HEK293 (cell line): ENCODE measurements at regions not wholly inside any gene's neighbourhood (a gene's known extent, or its start where the extent isn't known, plus 50 kb on each side); places are given as distances from the start of the nearest gene placed in this dataset.

Source experiments
- YY1 ChIP-seq: fragments of 450-650 bp; formaldehyde crosslinking; IDR thresholded peaks from 2 replicates; pipeline ENCODE4 v1.5.1; 2018; ENCODE audit warnings: missing biosample characterization, missing genetic modification characterization
- ZBTB10 ChIP-seq: fragments of 450-650 bp; formaldehyde crosslinking; IDR thresholded peaks from 2 replicates; pipeline ENCODE4 v1.5.1; 2016; ENCODE audit warnings: missing biosample characterization, missing genetic modification characterization
- ZFHX2 ChIP-seq: fragments of 450-650 bp; formaldehyde crosslinking; conservative IDR thresholded peaks from 2 replicates; pipeline ENCODE4 v1.5.1; 2016; ENCODE audit warnings: missing biosample characterization, missing genetic modification characterization
- ZNF645 ChIP-seq: fragments of 450-650 bp; formaldehyde crosslinking; IDR thresholded peaks from 2 replicates; pipeline ENCODE4; 2016; ENCODE audit warnings: missing biosample characterization, missing genetic modification characterization
- TF ChIP-seq, protein P1 (sequence below): fragments of 450-650 bp; formaldehyde crosslinking; IDR thresholded peaks from 2 replicates; pipeline ENCODE4 v1.5.1; 2016; ENCODE audit warnings: missing biosample characterization, missing genetic modification characterization
- TF ChIP-seq, protein P2 (sequence below): fragments of 450-650 bp; formaldehyde crosslinking; IDR thresholded peaks from 2 replicates; pipeline ENCODE4 v1.5.1; 2016; ENCODE audit warnings: missing biosample characterization, missing genetic modification characterization
- TF ChIP-seq, protein P3 (sequence below): fragments of 450-650 bp; formaldehyde crosslinking; IDR thresholded peaks from 2 replicates; pipeline ENCODE4 v1.5.1; 2017; ENCODE audit warnings: missing biosample characterization, missing genetic modification characterization
- TF ChIP-seq, protein P4 (sequence below): sonication (generic); formaldehyde crosslinking; IDR thresholded peaks from 2 replicates; pipeline ENCODE4 v1.8.1; 2022; ENCODE audit warnings: mild to moderate bottlenecking, moderate library complexity, missing genetic modification reagents

- TF ChIP-seq, protein P1, sequence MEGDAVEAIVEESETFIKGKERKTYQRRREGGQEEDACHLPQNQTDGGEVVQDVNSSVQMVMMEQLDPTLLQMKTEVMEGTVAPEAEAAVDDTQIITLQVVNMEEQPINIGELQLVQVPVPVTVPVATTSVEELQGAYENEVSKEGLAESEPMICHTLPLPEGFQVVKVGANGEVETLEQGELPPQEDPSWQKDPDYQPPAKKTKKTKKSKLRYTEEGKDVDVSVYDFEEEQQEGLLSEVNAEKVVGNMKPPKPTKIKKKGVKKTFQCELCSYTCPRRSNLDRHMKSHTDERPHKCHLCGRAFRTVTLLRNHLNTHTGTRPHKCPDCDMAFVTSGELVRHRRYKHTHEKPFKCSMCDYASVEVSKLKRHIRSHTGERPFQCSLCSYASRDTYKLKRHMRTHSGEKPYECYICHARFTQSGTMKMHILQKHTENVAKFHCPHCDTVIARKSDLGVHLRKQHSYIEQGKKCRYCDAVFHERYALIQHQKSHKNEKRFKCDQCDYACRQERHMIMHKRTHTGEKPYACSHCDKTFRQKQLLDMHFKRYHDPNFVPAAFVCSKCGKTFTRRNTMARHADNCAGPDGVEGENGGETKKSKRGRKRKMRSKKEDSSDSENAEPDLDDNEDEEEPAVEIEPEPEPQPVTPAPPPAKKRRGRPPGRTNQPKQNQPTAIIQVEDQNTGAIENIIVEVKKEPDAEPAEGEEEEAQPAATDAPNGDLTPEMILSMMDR (tag by site-specific recombination), result no peak
- TF ChIP-seq ZBTB10 (tag by site-specific recombination) (no peak), ZNF645 (tag by site-specific recombination) (no peak), ZFHX2 (tag by site-specific recombination) (no peak), YY1 (tag by site-specific recombination) (no peak)
- TF ChIP-seq, protein P2, sequence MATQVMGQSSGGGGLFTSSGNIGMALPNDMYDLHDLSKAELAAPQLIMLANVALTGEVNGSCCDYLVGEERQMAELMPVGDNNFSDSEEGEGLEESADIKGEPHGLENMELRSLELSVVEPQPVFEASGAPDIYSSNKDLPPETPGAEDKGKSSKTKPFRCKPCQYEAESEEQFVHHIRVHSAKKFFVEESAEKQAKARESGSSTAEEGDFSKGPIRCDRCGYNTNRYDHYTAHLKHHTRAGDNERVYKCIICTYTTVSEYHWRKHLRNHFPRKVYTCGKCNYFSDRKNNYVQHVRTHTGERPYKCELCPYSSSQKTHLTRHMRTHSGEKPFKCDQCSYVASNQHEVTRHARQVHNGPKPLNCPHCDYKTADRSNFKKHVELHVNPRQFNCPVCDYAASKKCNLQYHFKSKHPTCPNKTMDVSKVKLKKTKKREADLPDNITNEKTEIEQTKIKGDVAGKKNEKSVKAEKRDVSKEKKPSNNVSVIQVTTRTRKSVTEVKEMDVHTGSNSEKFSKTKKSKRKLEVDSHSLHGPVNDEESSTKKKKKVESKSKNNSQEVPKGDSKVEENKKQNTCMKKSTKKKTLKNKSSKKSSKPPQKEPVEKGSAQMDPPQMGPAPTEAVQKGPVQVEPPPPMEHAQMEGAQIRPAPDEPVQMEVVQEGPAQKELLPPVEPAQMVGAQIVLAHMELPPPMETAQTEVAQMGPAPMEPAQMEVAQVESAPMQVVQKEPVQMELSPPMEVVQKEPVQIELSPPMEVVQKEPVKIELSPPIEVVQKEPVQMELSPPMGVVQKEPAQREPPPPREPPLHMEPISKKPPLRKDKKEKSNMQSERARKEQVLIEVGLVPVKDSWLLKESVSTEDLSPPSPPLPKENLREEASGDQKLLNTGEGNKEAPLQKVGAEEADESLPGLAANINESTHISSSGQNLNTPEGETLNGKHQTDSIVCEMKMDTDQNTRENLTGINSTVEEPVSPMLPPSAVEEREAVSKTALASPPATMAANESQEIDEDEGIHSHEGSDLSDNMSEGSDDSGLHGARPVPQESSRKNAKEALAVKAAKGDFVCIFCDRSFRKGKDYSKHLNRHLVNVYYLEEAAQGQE, result no peak
- TF ChIP-seq, protein P3, sequence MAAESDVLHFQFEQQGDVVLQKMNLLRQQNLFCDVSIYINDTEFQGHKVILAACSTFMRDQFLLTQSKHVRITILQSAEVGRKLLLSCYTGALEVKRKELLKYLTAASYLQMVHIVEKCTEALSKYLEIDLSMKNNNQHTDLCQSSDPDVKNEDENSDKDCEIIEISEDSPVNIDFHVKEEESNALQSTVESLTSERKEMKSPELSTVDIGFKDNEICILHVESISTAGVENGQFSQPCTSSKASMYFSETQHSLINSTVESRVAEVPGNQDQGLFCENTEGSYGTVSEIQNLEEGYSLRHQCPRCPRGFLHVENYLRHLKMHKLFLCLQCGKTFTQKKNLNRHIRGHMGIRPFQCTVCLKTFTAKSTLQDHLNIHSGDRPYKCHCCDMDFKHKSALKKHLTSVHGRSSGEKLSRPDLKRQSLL (tag by site-specific recombination), result no peak
- TF ChIP-seq, protein P4, sequence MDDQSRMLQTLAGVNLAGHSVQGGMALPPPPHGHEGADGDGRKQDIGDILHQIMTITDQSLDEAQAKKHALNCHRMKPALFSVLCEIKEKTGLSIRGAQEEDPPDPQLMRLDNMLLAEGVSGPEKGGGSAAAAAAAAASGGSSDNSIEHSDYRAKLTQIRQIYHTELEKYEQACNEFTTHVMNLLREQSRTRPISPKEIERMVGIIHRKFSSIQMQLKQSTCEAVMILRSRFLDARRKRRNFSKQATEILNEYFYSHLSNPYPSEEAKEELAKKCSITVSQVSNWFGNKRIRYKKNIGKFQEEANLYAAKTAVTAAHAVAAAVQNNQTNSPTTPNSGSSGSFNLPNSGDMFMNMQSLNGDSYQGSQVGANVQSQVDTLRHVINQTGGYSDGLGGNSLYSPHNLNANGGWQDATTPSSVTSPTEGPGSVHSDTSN (CRISPR knock-in tag), result no peak
These were observed 326.6 kb downstream of the ARL4A start for GRCh38 chr7:13014011-13014410.
